SK-N-SH treated with all-trans-retinoic acid at 6 μM for 48 hours (cell line): ENCODE measurements at regions not wholly inside any gene's neighbourhood (a gene's known extent, or its start where the extent isn't known, plus 50 kb on each side); places are given as distances from the start of the nearest gene placed in this dataset.

ENCODE experiments used
- ATAC-seq: fragments of 200-7000 bp; cut with Tn5 transposase; 3 replicates; pipeline ENCODE4 v1.9.1; 2020; ENCODE audit warnings: mild to moderate bottlenecking, moderate library complexity
- ARNTL ChIP-seq: fragments of 450-650 bp; formaldehyde crosslinking; IDR thresholded peaks from 2 replicates; pipeline ENCODE4 v1.5.0; 2020; ENCODE audit warnings: low read depth, mild to moderate bottlenecking, moderate library complexity, borderline replicate concordance
- BACH2 ChIP-seq: fragments of 250-450 bp; sonication (Bioruptor Pico); IDR thresholded peaks from 2 replicates; pipeline ENCODE4 v1.9.0; 2021; ENCODE audit warnings: mild to moderate bottlenecking, borderline replicate concordance
- ESRRG ChIP-seq: fragments of 250-450 bp; sonication (Bioruptor Pico); IDR thresholded peaks from 2 replicates; pipeline ENCODE4 v1.6.1; 2021; ENCODE audit warnings: mild to moderate bottlenecking
- ISL1 ChIP-seq: fragments of 250-450 bp; sonication (Bioruptor Pico); IDR thresholded peaks from 2 replicates; pipeline ENCODE4 v2.1.2; 2022; ENCODE audit warnings: mild to moderate bottlenecking, moderate library complexity
- OSR1 ChIP-seq: fragments of 250-450 bp; sonication (Bioruptor Pico); IDR thresholded peaks from 2 replicates; pipeline ENCODE4 v1.8.0; 2022; ENCODE audit warnings: moderate library complexity, mild to moderate bottlenecking, inconsistent platforms
- PPARA ChIP-seq: fragments of 250-450 bp; sonication (Bioruptor Pico); IDR thresholded peaks from 2 replicates; pipeline ENCODE4 v1.5.0; 2020; ENCODE audit warnings: mild to moderate bottlenecking, borderline replicate concordance
- RARB ChIP-seq: fragments of 250-450 bp; sonication (Bioruptor Pico); IDR thresholded peaks from 2 replicates; pipeline ENCODE4 v1.8.0; 2021; ENCODE audit warnings: mild to moderate bottlenecking, moderate library complexity
- SNAI2 ChIP-seq: fragments of 250-450 bp; sonication (Bioruptor Pico); IDR thresholded peaks from 2 replicates; pipeline ENCODE4 v1.5.0; 2020; ENCODE audit warnings: mild to moderate bottlenecking, moderate library complexity
- TOX ChIP-seq: fragments of 250-450 bp; sonication (Bioruptor Pico); IDR thresholded peaks from 2 replicates; pipeline ENCODE4 v1.8.0; 2021; ENCODE audit warnings: mild to moderate bottlenecking, moderate library complexity, borderline replicate concordance
- ZC3H10 ChIP-seq: fragments of 250-450 bp; sonication (Bioruptor Pico); IDR thresholded peaks from 2 replicates; pipeline ENCODE4 v1.5.1; 2021; ENCODE audit warnings: mild to moderate bottlenecking, moderate library complexity
- ZFP3 ChIP-seq: fragments of 250-450 bp; sonication (Bioruptor Pico); IDR thresholded peaks from 2 replicates; pipeline ENCODE4 v1.5.0; 2020; ENCODE audit warnings: mild to moderate bottlenecking, moderate library complexity
- ZFP30 ChIP-seq: fragments of 450-650 bp; formaldehyde crosslinking; IDR thresholded peaks from 2 replicates; pipeline ENCODE4 v1.5.0; 2022; ENCODE audit warnings: mild to moderate bottlenecking, moderate library complexity
- ZNF565 ChIP-seq: fragments of 450-650 bp; formaldehyde crosslinking; conservative IDR thresholded peaks from 2 replicates; pipeline ENCODE4 v1.5.0; 2020; ENCODE audit warnings: low read depth, mild to moderate bottlenecking, moderate library complexity
- ZNF70 ChIP-seq: fragments of 450-650 bp; formaldehyde crosslinking; IDR thresholded peaks from 2 replicates; pipeline ENCODE4 v1.5.0; 2020; ENCODE audit warnings: mild to moderate bottlenecking, moderate library complexity
- ZNF8 ChIP-seq: fragments of 450-650 bp; formaldehyde crosslinking; IDR thresholded peaks from 2 replicates; pipeline ENCODE4 v1.5.0; 2020; ENCODE audit warnings: mild to moderate bottlenecking, moderate library complexity
- TF ChIP-seq, protein P1 (sequence below): fragments of 250-450 bp; sonication (Bioruptor Pico); IDR thresholded peaks from 2 replicates; pipeline ENCODE4 v1.8.0; 2020; ENCODE audit warnings: mild to moderate bottlenecking, moderate library complexity, borderline replicate concordance
- TF ChIP-seq, protein P2 (sequence below): fragments of 250-450 bp; sonication (Bioruptor Pico); IDR thresholded peaks from 2 replicates; pipeline ENCODE4 v1.5.1; 2021; ENCODE audit warnings: mild to moderate bottlenecking, moderate library complexity
- TF ChIP-seq, protein P3 (sequence below): fragments of 250-450 bp; sonication (Bioruptor Pico); IDR thresholded peaks from 2 replicates; pipeline ENCODE4 v1.5.0; 2020; ENCODE audit warnings: mild to moderate bottlenecking, moderate library complexity
- TF ChIP-seq, protein P4 (sequence below): fragments of 250-450 bp; sonication (Bioruptor Pico); IDR thresholded peaks from 2 replicates; pipeline ENCODE4 v1.5.1; 2020; ENCODE audit warnings: low read depth, mild to moderate bottlenecking, moderate library complexity
- TF ChIP-seq, protein P5 (sequence below): fragments of 250-450 bp; sonication (Bioruptor Pico); IDR thresholded peaks from 2 replicates; pipeline ENCODE4 v1.8.0; 2021; ENCODE audit warnings: low read depth, mild to moderate bottlenecking, moderate library complexity, borderline replicate concordance

DNA sequence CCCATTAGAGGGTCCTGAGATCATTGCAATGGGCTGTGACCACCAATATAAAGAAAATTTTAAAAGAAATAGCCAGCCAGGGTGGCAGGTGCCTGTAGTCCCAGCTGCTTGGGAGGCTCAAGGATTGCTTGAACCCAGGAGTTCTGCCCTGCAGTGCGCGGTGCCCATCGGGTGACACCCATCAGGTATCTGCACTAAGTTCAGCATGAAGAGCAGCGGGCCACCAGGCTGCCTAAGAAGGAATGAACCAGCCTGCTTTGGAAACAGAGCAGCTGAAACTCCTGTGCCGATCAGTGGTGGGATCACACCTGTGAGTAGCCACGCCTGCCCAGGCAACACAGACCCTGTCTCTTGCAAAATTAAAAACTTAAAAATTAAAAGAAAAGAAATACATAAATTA is 102.5 kb upstream of the FOXC1 start:
- no peak for TF ChIP-seq ZNF565 (CRISPR knock-in tag)
- TF ChIP-seq, protein P1, sequence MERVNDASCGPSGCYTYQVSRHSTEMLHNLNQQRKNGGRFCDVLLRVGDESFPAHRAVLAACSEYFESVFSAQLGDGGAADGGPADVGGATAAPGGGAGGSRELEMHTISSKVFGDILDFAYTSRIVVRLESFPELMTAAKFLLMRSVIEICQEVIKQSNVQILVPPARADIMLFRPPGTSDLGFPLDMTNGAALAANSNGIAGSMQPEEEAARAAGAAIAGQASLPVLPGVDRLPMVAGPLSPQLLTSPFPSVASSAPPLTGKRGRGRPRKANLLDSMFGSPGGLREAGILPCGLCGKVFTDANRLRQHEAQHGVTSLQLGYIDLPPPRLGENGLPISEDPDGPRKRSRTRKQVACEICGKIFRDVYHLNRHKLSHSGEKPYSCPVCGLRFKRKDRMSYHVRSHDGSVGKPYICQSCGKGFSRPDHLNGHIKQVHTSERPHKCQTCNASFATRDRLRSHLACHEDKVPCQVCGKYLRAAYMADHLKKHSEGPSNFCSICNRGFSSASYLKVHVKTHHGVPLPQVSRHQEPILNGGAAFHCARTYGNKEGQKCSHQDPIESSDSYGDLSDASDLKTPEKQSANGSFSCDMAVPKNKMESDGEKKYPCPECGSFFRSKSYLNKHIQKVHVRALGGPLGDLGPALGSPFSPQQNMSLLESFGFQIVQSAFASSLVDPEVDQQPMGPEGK (CRISPR knock-in tag) = no peak
- TF ChIP-seq, protein P2, sequence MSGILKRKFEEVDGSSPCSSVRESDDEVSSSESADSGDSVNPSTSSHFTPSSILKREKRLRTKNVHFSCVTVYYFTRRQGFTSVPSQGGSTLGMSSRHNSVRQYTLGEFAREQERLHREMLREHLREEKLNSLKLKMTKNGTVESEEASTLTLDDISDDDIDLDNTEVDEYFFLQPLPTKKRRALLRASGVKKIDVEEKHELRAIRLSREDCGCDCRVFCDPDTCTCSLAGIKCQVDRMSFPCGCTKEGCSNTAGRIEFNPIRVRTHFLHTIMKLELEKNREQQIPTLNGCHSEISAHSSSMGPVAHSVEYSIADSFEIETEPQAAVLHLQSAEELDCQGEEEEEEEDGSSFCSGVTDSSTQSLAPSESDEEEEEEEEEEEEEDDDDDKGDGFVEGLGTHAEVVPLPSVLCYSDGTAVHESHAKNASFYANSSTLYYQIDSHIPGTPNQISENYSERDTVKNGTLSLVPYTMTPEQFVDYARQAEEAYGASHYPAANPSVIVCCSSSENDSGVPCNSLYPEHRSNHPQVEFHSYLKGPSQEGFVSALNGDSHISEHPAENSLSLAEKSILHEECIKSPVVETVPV (CRISPR knock-in tag) = no peak
- TF ChIP-seq RARB (CRISPR knock-in tag) = no peak
- no peak for TF ChIP-seq TOX (CRISPR knock-in tag)
- no peak for TF ChIP-seq OSR1 (CRISPR knock-in tag)
- TF ChIP-seq, protein P3, sequence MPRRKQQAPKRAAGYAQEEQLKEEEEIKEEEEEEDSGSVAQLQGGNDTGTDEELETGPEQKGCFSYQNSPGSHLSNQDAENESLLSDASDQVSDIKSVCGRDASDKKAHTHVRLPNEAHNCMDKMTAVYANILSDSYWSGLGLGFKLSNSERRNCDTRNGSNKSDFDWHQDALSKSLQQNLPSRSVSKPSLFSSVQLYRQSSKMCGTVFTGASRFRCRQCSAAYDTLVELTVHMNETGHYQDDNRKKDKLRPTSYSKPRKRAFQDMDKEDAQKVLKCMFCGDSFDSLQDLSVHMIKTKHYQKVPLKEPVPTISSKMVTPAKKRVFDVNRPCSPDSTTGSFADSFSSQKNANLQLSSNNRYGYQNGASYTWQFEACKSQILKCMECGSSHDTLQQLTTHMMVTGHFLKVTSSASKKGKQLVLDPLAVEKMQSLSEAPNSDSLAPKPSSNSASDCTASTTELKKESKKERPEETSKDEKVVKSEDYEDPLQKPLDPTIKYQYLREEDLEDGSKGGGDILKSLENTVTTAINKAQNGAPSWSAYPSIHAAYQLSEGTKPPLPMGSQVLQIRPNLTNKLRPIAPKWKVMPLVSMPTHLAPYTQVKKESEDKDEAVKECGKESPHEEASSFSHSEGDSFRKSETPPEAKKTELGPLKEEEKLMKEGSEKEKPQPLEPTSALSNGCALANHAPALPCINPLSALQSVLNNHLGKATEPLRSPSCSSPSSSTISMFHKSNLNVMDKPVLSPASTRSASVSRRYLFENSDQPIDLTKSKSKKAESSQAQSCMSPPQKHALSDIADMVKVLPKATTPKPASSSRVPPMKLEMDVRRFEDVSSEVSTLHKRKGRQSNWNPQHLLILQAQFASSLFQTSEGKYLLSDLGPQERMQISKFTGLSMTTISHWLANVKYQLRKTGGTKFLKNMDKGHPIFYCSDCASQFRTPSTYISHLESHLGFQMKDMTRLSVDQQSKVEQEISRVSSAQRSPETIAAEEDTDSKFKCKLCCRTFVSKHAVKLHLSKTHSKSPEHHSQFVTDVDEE (CRISPR knock-in tag) = no peak
- TF ChIP-seq ESRRG (CRISPR knock-in tag) = no peak
- no peak for TF ChIP-seq SNAI2 (CRISPR knock-in tag)
- TF ChIP-seq PPARA (CRISPR knock-in tag) = no peak
- TF ChIP-seq ZNF70 (CRISPR knock-in tag) = no peak
- TF ChIP-seq, protein P4, sequence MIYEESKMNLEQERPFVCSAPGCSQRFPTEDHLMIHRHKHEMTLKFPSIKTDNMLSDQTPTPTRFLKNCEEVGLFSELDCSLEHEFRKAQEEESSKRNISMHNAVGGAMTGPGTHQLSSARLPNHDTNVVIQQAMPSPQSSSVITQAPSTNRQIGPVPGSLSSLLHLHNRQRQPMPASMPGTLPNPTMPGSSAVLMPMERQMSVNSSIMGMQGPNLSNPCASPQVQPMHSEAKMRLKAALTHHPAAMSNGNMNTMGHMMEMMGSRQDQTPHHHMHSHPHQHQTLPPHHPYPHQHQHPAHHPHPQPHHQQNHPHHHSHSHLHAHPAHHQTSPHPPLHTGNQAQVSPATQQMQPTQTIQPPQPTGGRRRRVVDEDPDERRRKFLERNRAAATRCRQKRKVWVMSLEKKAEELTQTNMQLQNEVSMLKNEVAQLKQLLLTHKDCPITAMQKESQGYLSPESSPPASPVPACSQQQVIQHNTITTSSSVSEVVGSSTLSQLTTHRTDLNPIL (CRISPR knock-in tag) = no peak
- no peak for TF ChIP-seq ZFP3
- no peak for TF ChIP-seq ZC3H10 (CRISPR knock-in tag)
- ATAC-seq = no peak

DNA sequence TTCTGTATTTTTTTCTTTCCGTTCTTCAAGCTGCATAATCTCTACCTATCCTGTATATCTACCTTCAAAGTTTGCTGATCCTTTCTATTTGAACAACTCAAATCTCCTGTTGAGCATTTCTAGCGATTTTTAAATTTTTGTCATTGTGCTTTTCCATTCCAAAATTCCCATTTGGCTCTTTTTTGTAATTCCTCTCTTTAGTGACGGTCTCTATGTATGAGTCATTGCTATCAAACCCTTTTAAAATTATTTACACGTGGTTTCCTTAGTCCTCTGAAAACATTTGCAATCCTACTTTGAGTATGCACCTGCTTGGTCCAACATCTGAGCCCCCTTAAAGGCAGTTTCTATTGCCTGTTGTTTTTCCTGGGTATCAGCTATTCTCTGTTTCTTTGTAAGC is 100.5 kb upstream of the FOXC1 start:
- TF ChIP-seq BACH2 (CRISPR knock-in tag) (no peak), SNAI2 (CRISPR knock-in tag) (no peak), PPARA (CRISPR knock-in tag) (no peak), ZNF70 (CRISPR knock-in tag) (no peak), ESRRG (CRISPR knock-in tag) (no peak), ZNF8 (CRISPR knock-in tag) (no peak), ARNTL (CRISPR knock-in tag) (no peak), RARB (CRISPR knock-in tag) (no peak), ISL1 (CRISPR knock-in tag) (no peak), ZC3H10 (CRISPR knock-in tag) (no peak), ZNF565 (CRISPR knock-in tag) (no peak), ZFP30 (CRISPR knock-in tag) (no peak)
- TF ChIP-seq, protein P4 (CRISPR knock-in tag) = no peak
- TF ChIP-seq, protein P5, sequence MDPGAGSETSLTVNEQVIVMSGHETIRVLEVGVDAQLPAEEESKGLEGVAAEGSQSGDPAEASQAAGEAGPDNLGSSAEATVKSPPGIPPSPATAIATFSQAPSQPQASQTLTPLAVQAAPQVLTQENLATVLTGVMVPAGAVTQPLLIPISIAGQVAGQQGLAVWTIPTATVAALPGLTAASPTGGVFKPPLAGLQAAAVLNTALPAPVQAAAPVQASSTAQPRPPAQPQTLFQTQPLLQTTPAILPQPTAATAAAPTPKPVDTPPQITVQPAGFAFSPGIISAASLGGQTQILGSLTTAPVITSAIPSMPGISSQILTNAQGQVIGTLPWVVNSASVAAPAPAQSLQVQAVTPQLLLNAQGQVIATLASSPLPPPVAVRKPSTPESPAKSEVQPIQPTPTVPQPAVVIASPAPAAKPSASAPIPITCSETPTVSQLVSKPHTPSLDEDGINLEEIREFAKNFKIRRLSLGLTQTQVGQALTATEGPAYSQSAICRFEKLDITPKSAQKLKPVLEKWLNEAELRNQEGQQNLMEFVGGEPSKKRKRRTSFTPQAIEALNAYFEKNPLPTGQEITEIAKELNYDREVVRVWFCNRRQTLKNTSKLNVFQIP (CRISPR knock-in tag) = no peak
- TF ChIP-seq, protein P2 (CRISPR knock-in tag) = no peak
- TF ChIP-seq, protein P3 (CRISPR knock-in tag) = no peak
- TF ChIP-seq, all 23 proteins: peak for 0
- no peak for ATAC-seq
